CD4-positive, alpha-beta T cell treated with Interleukin-6 at 100 ng/mL for 8 hours (primary cell): ENCODE measurements at regions not wholly inside any gene's neighbourhood (a gene's known extent, or its start where the extent isn't known, plus 50 kb on each side); places are given as distances from the start of the nearest gene placed in this dataset.

Source experiments
- DNase-seq: peaks from one replicate; pipeline ENCODE4 v3.0.0-alpha.2; 2020; ENCODE audit warnings: mixed read lengths, low spot score

DNA sequence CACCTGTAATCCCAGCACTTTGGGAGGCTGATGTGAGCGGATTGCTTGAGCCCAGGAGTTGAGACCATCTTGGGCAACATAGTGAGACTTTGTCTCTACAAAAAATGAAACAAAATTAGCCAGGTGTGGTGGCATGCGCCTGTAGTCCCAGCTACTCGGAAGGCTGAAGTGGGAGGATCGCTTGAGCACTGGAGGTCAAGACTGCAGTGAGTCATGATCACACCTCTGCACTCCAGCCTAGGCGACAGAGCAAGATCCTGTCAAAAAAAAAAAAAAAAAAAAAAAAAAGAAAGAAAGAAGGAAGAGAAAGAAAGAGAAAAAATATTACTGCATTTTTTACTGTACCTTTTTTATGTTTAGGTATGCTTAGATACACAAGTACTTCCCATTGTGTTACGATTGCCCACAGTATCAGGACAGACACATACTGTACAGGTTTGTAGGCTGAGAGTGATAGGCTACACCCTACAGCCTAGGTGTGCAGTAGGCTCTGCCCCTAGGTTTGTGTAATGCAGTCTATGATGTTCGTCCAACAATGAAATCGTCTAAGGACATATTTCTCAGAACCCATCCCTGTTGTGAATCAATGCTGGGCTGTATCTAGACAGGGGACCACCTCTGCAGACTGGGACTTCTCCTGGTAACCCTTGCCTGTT is 160.4 kb upstream of the PWP1 start:
- no peak for DNase-seq

DNA sequence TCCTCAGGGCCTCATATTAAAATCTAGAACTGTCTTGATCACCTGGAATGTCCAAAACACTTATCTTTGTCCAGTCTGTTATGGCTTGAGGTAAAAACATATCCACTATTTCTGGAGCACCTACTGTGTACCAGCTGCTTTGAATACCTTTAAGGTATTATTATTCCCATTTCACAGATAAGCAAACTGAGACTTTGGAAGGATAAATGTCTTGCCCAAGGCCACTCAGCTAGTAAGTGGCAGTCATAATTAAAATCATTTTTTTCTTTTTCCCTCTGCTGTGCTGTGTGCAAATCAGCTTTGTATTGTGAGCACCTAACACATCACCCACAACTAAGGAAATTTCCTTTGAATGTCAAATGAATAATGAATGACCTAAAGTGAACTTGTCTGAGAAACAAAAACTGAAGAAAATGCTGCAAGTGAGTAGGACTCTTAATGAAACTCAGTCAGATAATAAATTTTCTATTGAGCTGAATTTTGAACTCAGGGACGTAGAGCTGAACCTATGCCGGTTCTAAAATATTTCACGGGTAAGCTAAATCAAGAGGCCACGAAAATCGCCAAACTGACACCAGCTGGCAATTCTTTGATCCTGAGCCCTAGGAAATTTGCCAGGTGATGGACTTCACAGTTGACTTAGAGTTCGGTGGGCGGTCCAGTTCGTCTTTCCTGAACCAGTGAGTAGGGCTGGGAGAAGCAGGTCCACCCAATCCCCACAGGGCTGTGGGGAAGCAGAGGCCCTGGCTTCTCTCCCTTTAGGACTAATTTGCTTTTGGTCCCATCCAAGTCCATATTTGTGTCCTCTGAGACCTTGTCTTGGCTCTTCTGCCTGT is 159.7 kb upstream of the PWP1 start:
- no peak for DNase-seq

DNA sequence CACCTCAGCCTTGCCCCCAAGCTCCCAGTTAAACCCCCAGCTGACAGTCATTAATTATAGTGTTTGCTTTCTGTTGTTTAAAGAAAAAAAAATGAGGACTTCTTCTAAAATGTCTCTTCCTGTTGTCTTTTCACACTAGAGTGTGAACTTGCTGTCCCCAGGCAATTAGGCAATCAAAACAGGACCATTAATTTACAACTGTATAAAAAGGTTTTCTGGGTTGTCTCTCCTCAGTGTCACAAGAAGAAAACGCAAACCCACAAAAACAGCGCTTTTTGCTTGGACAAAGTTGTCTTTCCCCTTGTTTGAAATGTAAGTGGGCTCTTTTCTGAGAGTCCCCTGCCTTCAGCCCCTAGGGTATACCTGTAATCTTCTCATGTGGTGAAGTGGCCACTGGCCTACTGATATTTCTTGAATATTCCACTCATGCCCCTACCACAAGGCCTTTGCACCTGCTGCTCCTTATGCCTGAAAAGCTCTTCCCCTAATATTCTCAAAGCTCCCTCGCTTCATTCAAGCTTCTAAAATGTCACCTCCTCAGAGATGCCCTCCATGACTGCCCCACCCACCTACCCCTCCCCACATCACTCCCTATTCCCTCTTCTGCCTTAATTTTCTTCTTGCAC is 158.9 kb upstream of the PWP1 start:
- DNase-seq: no peak

DNA sequence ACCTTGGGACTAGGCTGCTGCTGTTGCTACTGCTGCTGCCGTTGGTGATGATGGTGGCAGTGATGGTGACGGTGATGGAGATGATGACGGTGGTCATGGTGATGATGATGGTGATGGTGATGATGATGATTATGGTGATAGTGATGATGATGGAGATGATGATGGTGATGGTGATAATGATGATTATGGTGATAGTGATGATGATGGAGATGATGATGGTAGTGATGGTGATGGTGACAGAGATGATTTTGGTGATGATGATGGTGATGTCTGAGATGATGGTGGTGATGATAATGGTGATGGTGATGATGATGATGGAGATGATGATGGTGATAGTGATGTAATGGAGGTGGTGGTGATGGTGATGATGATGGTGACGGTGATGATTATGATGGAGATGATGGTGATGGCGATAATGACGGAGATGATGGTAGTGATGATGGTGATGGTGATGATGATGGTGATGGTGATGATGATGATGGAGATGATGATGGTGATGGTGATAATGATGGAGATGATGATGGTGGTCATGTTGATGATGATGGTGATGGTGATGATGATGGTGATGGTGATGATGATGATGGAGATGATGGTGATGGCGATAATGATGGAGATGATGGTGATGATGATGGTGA is 156.8 kb upstream of the PWP1 start:
- DNase-seq: no peak

DNA sequence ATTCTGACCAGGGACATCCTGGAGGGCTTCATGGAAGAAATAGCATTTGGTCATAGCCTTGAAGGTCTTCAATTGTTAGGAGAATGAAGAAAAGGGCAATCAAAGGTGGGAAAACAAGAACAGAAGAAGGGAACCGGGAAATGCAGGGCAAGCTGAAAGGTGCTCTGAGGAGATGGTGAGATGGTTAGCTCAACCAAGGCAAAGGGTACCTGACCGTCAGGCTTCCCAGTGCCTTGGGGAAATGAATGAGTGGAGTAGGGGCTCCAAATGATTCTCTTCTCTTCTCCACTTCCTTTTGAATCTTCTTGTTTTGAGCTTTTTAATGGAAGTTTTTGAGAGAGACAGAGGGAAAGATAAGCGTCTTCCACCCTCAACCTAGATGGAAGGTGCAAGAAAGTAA is 155.6 kb upstream of the PWP1 start:
- no peak for DNase-seq

DNA sequence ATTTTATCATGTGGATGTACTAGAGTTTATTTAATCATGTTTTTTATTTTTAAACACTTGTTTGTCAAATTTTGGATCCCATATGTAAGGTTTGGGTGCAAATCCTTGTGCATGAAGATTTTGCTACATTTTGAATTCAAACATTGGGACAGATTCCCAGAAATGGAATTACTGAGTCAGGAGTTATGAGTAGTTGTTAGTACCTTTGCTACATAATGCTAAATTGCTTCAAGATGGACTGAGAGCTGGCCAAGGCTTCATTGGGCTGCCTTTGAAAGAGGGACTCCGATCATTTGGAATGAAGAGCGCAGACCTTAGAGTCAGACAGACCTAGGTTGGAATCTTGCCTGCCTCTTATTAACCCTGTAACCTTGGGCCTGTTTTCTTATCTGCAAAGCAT is 154.9 kb upstream of the PWP1 start:
- no peak for DNase-seq

DNA sequence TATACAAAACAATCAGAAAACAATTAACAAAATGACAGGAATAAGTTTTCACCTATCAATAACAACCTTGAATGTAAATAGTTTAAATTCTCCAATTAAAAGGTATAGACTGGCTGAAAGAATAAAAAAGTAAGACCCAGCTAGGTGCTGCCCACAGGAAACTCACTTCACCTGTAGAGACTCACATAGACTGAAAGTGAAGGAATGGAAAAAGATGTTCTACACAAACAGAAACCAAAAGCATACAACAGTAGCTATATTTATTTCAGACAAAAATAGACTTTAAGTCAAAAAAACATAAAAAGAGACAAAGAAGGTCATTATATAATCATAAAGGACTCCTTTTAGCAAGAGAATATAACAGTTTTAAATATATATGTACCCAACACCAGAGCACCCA is 152.4 kb upstream of the PWP1 start:
- no peak for DNase-seq

DNA sequence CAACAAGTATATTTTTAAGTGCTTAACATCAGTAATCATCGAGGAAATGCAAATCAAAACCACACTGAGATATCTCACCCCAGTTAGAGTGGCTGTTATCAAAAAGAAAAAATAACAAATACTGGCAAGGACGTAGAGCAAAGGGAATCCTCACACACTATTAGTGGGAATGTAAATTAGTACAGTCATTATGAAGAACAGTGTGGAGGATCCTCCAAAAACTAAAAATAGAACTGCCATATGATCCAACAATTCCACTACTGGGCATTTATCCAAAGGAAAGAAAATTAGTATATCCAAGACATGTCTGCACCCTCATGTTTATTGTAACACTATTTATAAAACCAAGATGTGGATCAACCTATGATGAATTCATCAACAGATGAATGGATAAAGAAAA is 149.0 kb upstream of the PWP1 start:
- DNase-seq: no peak

DNA sequence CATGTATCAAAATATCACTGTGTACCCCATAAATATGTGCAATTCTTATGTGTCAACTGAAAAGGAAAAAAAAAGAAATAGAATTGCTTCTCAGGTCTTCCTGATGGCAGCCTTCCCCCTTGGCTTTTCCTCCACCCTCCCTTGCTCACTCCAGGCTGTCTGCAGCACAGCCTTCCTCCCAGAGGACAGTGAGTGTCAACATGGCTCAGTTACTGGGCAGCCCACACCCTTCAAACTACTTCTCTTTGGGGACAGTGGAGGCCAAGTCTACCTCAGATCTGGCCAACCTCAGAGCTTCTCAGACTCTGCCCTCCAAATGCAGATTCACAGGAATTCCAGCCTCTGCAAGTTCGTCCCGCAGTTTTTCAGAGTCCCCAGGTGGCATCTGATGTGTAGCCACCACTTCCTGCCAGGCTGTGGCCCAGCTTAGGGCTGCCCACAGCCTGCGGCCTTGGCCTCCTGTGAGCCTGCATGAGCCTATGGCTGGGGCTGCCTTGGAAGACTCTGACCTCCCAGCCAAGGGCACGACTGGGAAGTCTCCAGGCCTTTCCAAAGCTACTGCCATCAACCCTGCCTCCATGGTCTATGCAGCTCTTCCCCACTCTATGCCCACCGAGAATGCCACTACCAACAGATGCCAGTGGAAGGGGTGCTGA is 148.0 kb upstream of the PWP1 start:
- DNase-seq: no peak

DNA sequence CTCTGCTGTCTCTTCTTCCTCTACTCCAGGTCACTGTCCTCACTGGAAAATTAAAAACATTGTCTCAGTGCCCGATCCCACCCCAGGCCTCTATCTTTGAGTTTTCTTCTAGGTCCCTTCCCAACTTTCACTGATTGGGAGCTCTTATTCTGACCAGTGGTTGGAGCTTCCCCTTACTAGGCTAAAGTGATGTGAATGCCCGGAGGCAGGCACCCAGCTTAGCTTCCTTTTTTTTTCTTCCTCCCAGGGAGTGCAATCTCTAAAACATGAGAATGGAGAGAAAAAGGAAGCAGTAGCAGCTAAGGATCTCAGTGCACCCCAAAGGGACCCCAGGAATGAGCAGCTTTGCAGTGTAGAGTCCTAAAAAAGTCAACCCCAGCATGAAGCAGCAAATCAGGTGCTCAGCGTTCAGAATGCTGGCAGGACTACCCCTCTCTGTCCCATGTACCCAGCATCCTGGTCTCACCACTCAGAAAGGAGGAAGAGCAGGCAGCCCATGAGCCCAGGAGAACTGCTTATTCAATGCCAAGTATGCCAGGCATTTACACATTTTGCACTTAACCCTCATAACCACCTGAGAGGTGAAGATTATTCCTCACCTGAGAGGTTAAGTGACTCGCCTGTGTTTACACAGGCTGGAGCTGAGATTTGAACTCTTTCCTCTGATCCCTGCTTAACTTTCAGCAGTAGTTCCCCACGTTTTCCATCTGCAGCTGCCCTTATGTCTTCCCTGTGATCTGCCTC is 146.2 kb upstream of the PWP1 start:
- DNase-seq: no peak

DNA sequence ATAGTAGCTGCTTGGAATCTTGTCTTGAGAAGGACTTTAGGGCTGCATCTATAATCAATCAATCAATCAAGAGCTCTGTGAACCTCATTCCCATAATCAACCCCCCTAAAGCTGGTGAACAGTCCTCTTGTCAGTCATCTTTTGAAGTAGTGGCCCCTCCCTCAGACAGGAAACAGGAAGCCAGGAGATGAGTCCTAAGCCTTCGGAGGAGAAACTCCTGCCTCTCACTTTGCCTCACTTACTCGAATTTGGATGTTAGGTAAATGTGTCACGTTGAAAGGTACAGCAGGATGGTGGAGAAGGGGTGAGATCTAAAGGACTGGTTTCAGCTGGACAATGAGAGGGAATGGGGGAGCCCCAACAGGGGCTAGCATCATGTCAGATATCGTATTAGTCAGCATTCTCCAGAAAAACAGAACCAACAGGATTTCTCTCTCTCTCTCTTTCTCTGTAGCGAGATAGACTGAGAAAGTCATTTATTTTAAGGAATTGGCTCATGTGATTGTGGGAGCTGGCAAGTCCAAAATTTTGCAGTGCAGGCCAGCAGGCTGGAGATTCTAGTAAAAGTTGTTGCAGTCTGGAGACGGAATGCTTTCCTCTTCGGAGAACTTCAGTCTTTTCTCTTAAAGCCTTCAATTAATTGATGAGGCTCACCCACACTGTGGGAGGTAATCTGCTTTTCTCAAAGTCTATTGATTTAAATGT is 144.4 kb upstream of the PWP1 start:
- DNase-seq: no peak

DNA sequence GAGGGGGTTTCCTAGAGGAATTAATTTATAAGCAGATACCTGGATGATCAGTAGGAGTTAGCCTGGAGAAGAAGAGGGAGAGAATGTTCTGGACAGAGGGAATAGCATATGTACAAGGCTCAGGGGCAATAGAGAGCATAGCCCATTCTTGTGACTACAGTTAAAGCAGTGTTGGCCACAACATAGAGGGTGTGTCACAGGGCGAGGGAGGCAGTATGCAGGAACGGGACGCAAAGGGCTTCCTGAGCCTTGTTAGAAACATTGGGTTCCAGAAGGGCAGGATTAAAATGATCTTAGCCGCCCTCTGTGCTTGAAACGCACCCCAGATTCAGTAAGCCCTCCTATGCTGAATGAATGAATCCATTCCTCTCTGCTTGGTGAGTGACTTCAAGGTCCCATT is 142.2 kb upstream of the PWP1 start:
- no peak for DNase-seq

DNA sequence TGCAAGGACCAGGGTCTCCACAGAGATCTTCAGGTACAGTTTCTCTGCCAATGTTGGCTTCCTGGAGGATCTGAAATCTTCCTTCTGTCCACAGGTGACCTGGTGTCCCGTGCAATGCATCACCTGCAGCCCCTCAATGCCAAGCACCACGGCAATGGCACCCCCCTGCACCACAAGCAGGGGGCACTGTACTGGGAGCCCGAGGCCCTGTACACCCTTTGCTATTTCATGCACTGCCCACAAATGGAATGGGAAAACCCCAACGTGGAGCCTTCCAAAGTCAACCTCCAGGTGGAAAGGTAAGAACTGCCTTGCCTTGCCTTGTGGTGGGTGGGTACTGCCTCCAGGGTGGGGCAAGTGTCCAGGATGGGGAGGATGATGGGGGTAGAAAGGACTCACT is 141.8 kb upstream of the PWP1 start:
- no peak for DNase-seq

DNA sequence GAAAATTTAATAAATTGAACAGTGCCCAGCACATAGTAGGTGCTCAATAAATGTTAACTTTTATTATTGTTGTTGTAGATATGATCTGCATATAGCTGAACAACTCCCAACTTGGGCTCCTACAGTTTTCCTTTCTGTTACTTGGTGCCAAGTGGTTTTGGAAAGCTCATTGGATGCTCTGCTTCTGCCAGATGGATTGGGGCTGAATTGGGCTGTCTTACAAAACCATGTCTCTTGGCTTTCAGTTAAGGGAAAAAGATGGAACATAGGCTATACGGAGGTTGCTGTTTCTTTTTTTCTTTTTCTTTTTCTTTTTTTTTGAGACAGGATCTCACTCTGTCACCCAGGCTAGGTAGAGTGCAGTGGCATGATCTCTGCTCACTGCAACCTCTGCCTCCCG is 140.7 kb upstream of the PWP1 start:
- DNase-seq: no peak

DNA sequence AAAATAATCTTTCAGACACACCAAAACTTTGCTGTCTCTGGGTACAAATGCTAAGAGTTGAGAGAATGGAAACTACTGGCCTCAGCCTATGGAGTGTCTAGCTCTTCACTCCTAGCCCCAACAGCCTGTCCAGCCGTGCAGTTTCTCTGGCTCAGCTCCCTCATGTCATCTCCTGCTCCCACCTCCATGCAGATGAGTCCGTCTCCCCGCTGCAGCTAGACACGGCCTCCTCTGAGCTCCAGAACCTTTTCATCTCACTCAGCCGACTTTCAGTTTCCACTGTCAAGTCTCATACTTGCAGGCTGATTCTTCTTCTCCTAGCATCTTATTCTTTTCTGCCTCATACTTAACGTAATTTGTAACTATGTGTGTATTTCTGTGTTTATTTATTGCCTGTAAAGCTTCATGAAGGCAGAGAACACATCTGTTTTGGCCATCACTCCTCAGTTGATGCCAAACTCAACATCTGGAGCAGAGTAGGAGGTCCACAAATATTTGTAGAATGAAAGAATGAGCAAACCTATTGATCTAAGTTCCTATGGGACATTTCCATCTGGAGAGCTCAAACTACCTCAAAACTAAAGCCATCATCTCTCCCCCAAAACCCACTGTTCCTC is 139.8 kb upstream of the PWP1 start:
- no peak for DNase-seq

DNA sequence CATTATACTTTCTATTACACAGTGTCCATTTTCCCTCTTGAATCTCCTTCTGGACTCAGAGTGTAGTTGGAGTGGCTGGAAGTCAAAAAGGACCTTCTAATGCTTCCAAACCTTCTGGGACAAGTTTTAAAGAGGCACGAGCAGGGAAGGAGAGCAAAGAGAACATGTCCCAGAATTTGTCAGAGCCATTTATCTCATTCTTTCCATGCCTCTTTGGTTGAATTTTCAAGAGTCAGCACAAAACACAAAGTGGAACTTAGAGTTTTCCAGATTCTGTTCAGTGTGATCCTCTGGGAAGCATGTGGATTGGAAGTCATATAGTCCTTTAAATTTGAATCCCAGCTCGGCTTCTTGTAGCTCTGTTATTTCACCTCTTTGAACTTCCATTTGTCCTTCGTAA is 138.2 kb upstream of the PWP1 start:
- DNase-seq: no peak

DNA sequence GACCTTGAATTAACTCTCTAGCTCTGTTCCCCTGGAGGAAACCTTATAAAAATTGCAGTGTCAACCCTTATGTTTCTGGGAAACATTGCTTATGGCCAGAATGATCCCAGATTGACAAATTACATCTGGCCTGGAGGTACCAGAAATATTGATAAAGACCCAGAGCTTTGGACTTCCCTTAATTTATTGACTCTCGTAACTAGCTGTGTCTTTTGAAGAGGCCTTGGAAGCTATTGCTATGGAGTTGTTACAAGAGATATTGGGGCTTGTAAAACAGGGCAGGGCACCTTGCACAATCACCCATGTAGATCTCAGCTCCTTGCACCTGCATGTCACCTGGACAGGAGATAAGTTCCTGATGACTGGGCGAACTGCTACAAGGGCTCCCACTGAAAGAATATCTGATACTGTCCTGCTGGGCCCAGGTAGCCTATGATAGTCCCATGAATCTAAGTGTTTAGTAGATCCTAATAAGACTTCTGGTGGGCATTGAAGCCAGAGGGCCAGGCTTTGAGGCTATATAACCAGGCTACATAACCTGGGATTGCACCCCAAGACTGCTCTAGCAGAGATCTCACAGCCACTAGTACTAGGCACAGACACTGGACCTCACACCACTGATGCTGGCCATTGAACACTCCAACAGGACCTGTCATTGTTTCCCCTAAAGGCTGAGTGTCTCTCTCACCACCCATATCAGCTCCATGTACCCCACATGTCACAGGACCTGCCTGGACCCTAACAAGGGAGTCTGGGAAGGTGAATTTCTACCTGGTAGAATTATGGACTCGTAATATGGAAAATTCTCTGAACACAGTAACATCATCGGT is 135.7 kb upstream of the PWP1 start:
- DNase-seq: no peak

DNA sequence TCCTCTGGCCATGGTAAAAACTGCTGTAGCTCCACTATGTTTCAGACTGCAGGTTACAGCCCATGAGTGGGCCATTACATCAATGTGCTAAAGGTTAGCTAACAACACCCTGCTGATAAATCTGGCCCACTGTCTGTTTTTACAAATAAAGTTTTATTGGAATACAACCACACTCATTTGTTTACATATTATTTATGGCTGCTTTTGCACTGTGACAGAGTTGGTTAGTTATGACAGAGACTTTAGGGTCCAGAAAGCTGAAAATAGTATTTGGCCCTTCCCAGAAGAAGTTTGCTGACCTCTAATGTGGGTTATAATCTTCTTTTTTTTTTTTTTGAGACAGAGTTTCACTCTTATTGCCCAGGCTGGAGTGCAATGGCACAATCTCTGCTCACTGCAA is 134.2 kb upstream of the PWP1 start:
- DNase-seq: no peak

DNA sequence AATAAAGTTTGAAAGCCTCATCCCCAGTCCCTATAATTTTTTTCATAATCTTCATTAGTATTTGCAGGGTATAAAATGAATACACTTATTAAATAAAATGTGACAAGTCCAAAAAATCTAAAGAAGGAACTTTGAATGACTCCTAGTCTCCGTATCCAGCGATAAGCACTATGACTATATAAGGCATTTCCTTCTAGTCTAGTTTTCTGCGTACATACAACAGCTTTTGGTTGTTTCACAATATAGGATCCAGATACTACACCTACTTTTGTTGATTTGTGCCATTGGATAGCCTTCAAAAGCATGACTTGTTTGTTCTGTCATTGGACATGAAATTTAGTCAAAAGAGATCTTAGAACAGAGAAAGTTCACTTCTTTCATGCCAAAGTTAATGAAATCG is 133.3 kb upstream of the PWP1 start:
- no peak for DNase-seq
